RPMI8226 (cell line): ENCODE measurements at regions not wholly inside any gene's neighbourhood (a gene's known extent, or its start where the extent isn't known, plus 50 kb on each side); places are given as distances from the start of the nearest gene placed in this dataset.

Experiments used
- DNase-seq: peaks from one replicate; pipeline ENCODE4 v3.0.0-alpha.2; 2015

DNA sequence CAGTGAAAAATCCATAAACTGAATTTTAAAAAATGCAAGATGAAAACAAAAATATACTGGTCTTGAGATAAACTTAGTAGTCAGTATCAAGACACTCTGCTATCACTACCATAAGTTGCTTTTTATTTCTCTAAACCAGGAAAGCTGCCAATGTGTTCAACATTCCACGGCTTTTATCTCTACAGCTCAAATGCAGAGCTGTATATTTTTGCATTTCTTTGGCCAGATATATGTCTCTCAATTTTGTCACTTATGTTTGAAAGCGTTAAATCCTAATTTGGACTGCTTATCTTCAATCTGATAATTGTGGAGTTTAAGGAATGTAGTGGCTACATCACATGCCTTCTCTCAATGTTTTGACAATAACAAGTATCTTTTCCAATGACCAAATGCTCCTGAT is 609.5 kb downstream of the EPHA4 start:
- no peak for DNase-seq

DNA sequence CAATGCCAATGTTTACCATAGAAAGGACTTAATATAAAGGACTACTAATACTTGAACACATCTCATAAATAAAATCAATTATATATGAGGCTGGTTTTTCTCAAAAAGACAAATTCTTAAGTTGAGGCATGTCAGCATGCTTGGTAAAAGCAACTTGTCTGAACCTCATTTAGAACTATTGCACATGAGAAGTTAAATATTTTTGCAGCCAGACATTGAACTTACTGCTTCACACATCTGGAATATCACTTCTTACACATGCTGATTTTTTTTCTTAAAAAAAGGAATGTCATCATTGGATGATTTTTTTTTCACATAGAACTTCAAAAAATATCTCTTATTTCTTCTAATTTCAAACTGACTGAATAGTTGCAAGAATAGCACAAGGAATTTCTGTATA is 609.0 kb downstream of the EPHA4 start:
- DNase-seq = no peak

DNA sequence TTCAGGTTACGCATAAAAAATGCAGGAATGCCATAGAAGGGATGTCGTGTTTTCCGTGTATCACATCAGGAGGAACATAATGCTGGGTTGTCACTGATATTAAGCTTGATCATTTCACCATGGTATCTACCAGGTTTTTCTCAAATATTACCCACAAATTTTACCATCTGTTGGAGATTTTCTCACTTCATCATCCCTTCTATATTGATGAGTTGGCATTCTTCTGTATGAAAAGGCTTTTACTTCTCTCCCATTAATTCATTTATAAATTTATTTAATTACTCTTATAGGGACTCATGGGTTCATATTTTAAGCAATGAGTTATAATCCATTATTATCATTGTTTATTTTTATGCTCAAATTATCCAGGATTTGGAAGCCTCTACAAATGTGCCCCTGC is 608.2 kb downstream of the EPHA4 start:
- DNase-seq = no peak

DNA sequence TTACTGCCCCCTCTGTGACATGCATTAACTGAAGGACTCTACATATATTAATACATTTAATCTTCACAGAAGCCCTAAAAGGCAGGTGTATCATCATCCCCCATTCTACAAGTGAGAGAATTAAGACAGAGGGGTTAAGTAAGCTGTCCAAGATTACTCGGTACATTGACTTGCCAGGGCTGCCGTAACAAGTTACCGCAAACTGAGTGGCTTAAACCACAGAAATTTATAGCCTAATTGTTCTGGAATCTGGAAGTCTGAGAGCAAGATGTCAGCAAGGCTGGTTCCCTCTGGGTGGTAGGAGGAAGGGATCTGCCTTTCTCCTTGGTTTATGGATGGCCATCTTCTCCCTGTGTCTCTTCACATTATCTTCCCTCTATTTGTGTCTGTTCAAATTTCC is 605.5 kb downstream of the EPHA4 start:
- no peak for DNase-seq

DNA sequence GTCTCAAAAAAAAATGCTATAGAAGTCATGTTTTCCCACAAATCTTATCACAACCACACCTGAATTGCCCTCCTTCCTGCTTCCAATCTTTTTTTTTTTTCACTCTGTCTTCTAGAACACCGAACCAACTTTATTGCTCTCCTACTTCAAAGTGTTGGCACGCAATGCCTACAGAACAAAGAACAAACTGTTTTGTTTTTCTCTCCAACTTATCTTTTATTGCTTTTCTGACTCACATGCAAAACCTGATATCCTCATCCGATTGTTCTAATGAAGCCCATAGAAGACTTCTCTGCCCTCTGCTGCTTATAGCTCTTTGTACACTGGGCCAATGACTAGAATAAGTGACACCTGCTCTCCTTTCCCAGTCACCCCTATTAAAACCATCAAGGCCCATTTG is 602.8 kb downstream of the EPHA4 start:
- no peak for DNase-seq

DNA sequence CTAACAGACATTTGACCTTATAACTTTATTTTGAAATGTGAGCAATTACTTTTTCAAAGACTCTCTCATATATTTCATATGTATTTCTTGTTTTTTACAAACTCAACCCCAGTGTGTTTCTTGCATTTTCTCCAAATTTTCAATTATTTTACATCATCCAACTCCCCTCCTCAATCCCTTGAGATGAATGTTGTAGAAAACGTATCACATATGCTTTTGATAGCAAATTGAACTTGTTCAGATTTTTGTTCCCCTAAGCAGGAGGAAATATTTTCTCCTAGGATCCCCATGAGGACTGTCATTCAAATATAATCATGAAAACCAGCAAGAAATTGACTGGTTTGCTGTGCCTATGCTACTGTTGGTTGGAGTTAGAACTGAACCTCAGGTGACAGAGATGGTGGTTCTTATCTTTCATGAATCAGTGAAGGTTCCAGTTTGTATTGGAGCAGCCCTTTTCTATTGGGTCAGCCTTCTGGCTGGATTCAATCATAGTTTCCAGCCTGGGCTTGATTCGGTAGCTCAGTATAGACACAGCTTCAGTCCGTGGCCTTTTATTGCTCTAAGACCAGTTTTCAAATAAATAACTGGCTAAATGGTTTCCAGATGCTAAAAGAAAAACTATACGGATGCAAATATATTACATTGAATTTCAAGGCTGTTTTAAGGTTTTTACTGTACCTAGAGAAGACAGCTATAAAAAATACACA is 591.0 kb downstream of the EPHA4 start:
- no peak for DNase-seq

DNA sequence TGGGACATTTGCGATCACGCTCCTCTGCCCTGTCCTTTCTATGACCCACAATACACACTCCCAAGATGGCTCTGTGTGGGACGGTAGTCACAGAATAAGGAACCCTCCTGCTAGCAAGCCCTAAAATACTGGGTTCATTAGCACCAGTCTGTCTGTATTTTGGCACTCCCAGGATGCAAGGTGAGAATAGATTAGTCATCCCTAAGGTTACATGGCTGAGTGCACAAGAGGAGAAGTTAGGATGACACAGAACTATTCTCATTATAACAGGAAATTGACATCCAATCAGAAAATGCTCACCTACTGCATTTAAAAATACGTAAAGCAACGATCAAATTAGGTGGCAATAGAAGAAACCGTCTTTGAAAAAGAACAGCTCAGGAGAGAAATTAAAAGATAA is 590.2 kb downstream of the EPHA4 start:
- DNase-seq = no peak

DNA sequence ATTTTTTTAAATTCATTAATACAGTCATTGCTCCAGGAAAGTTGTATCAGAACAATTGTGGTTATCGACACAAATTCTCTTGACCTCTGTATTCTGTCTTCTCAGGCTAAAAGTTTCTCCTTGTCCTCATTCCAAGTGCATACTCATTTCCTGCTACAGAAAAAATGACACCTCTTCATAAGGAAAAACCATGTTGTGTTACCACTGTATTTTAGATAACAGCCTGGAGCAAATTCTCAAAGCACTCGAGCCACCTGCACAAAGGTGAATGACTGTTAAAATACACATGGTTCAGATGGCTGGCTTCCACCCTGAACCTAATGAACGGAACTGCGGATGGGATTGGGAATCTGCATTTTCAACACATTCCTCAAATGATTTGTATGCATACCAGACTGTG is 586.5 kb downstream of the EPHA4 start:
- DNase-seq = no peak

DNA sequence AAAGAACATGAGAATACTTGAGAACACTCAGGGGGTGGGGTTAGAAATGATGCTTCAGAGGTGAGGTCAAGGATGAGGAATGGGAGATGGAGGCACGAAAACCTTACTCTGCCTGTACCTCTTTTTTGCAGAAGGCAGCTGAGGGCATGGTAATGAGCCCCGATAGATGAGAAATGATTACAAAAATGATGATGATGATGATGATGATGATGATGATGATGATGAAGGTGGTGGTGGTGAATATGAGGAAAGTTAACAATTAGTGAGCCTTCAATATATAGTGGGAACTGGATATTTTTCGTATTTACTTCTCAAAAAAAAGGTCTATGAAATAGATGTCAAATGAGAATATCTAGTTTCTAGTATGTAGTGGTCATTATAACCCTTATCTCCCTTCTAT is 584.3 kb downstream of the EPHA4 start:
- DNase-seq = no peak

DNA sequence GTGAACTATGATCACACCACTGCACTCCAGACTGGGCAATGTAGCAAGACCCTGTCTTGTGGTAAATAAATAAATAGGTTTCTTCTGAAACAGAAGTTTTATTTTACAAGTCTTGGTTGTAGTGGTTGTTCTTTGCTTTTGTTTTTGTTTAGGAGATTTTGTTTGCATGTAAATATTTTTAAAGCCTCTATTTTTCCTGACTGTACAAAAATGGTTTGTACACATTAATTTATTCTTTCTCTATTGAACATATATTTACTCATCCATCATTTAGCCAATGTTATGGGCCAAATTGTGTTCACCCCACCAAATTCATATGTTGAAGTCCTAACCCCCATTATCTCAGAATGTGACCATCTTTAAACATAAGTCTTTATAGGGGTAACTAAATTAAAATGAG is 580.1 kb downstream of the EPHA4 start:
- no peak for DNase-seq

DNA sequence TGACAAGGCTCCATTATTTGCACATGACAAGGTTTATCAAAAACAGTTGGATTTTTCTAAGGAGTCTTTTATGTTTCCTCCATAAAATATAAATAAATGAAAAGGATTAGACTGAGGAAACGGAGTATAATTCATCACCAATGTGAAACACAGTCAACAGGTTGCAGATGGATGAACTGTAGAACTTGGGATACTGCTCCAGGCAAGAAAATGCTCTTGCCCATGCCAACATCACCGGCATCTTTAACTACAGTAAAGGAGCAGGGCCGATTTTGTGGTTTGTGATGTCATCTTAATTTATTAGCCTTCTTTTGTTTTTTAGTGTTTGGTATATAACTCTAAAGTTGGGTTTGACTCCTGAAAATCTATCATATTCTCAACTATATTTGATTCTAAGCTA is 577.3 kb downstream of the EPHA4 start:
- no peak for DNase-seq

DNA sequence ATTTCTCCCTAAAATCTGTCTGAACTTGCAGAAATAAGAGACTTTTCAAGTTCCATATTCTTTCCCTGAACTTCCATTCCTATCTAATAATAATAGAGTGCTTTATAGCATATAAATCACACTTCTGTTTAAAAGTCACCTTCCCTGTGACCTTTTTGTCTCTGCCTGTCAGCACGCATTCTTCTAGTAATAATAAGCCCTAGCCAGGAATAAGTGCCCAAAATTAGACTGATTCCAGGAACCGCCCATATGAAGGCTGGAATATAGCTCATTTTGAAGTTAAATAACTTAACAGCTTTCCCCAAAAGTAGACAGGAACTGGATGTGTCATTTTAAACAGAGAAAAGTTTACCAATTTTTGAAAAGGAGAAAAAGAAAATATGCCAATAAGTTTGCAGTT is 576.5 kb downstream of the EPHA4 start:
- no peak for DNase-seq

DNA sequence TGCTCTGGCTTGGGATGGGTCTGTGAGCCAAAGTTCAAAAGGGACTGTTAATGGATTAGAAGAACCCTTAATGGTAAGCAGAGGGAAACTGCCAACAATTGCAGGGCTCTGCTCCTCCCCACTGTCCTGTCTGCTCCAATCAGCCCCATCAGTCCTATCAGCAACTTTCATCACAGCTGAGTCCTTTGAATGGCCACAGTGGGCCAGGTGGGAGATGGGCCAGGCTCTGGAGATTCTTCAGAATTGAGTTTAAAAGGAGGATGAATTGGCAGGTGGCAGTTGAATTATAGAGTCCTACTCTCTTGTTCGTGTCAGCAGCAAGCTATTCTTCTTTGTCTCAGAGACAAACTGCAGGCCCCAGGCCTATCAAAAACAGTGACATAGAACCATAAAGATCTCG is 573.9 kb downstream of the EPHA4 start:
- no peak for DNase-seq

DNA sequence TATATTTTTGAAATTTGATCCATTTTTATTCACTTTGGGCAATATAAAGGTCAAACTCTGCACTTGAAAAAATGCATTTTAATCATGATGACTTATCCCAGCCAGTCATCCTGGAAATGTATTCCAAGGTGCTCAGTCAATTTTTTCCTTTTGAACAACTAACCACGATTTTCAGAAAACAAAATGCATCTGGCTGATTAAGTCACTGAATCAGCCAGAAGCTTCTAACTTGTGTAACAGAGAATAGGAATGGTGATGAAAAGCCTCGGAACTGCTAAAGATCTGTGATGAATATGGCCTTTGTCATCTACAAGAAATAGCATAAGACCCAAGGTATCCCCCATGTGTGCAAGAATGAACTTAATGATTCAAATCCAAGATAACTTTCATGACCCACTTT is 572.7 kb downstream of the EPHA4 start:
- no peak for DNase-seq

DNA sequence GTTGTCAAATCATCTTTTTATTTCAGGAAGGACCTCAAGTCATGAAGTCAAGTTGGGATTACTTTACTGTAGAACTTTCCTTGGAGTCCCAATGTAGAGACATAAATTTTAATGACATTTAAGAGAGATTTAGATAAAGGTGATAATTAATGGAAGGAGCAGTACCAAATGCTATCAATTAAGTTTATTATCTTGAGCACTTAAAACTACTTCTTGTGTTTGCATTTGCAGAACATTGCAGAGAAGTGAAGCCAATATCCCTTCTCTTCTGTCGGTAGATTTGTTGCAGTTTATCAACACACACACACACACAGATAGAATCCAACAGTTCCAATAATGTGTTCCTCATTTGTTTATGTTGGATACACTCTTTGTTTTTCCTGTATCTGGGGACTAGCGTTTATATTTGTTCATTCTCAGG is 570.7 kb downstream of the EPHA4 start:
- no peak for DNase-seq

DNA sequence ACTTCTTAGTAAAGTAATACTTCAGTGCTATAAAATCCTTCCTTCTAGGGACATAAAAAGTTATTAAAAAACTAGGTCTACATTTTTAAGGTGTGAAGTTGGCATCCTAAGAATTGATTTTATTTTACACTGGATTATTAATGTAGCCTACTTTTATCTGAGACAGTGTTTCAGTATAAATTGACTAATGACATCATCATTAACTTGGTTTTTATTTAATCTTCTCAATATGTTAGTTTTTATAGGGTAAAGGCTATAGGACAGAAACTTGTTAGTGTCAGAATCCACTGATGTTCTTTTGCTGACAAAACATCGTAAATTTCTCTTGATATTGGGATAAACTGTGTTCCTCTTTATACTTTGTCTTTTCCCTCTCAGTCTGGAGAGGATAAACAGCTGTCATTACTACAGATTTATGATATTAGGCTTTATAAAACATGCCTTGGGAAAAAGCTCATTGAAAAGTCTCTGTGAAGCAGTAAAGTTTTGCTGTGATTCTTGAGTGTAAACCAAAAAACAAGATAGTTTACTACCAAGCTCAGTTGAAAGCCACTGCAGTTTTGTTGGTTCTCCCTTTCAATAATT is 569.9 kb downstream of the EPHA4 start:
- DNase-seq = no peak

DNA sequence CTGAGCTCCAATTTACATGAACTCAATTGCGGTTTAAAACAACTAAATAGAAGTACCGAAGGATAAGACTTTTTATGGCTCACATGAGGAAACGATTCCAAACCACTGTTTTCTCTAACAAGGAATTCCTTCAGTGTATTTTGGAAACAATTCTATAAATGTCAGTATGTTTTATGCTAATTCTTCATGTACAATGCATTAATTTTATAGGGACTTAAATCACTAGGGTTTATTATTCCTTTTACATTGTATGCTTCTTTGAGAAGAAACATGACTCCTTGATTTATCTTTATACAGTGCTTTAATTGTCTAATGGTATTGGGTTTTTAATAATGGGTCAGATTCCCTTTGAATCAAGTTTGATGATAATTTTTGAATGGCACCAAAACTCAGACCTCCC is 566.8 kb downstream of the EPHA4 start:
- DNase-seq = no peak

DNA sequence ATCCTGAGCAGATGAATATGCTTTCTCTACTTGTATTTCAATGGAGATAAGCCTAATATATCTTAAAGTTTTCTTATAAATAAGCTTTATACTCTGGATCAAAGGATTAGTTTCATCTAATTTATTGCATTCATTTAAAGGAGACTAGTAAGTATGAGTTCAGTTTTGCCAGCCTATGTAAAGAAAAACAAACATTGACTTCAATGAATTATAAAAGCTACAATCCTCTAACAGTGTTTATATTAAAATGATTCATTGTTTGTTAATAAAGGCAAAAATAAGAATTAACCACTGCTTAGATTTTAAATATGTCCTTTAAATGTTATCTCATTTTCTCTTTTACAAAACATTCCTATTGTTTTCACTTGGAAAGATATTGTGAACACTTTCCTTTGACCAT is 566.0 kb downstream of the EPHA4 start:
- DNase-seq = no peak

DNA sequence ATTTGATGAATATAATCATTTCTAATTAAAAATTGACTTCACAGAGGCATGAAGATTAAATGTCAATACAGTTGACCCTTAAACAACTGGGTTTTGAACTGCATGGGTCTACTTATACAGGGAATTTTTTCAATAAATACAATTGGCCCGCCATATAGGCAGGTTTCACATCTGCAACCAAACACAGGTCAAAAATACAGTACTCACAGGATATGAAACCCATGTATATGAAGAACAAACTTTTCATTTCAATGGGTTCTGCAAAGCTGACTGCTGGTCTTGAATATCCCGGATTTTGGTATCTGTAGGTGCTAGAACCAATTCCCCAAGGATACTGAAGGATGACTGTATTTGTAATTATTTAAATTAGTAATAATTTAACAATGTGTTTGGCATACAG is 555.6 kb downstream of the EPHA4 start:
- DNase-seq = no peak

DNA sequence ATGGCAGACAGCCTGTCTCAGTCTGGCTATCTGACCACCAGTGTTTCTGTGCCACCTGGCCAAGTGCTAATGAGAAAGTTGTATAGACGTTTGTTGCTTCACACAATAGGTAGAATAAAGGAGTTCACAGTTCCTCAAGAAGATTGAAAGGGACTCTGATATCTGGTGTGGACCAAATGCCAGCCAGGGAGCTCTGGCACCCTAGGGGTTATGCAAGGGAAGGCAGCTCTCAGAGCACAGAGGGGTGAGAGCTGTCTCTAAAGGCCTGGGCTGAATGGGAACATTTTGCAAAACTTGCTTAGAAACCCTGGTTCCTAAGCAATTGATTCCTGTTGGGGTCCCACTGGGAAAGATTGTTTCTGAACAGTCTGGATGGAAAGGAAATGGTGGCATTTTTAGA is 553.8 kb downstream of the EPHA4 start:
- no peak for DNase-seq

DNA sequence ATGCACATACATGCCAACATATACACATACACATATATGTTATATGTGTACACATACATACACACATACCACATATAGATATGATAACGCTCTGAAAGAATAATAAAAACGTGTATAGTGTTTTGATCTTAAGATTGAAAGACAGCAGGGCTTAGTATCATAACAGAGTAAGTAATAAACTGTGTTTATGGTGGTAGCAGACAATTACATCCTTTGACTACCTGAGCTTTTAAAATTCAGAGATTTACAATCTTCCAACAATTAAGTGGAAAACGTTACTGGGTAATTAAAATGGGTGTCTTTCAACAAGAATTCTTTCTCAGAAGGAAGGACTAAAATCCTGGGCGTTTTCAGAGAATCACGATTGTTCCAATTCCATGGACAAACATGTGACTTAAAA is 552.4 kb downstream of the EPHA4 start:
- DNase-seq = no peak

DNA sequence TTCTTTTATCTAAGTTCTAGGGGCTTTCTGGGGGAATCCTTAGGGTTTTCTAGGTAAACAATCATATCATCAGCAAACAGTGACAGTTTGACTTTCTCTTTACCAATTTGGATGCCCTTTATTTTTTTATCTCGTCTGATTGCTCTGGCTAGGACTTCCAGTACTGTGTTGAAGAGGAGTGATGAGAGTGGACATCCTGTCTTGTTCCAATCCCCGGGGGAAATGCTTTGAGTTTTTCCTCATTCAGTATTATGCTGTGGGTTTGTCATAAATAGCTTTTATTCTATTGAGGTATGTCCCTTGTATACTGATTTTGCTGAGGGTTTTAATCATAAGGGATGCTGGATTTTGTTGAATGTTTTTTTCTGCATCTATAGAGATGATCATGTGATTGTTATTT is 549.5 kb downstream of the EPHA4 start:
- no peak for DNase-seq

DNA sequence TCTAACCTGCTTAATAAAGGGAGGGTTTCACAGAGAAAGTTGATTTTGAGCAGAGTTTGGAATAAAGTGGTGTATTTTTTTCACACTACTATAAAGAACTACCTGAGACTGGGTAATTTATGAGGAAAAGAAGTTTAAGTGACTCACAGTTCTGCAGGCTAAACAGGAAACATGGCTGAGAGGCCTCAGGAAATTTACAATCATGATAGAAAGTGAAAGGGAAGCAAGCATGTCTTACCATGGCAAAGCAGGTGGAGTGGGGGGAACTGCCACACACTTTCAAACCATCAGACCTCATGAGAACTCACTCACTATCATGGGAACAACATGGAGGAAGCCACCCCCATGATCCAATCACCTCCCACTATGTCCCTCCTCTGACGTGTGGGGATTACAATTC is 546.7 kb downstream of the EPHA4 start:
- no peak for DNase-seq

DNA sequence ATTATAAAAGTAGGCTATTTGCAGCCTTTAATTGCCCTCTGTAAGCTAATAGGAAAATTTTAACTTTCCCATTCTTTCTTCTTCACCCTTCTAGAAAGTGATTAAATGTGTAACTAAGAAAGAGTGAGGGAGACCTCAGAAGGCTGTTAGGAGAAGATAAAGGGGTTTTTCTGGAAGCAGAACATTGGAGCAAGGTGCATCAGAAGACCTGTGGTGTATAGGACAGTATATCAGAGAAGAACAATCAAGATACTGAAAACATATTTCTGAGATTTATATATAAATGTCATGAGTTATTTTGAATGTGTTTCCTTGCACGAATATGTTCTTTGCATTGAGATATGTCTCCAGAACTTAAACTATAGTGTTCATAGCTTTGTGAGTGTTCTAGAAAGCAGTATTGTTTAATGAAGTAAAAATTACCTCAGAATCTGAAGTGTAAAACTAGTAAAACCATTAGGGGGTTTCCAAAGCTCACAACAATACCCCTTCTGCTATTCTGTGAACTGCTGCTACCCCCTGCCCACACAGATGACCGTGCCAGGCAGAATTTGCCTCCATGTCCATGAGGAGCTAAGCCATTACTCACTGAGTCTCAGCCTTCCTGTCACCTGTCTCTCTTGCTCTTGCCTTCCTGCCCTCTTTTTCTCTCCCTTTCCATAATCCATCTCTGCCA is 537.9 kb downstream of the EPHA4 start:
- no peak for DNase-seq

DNA sequence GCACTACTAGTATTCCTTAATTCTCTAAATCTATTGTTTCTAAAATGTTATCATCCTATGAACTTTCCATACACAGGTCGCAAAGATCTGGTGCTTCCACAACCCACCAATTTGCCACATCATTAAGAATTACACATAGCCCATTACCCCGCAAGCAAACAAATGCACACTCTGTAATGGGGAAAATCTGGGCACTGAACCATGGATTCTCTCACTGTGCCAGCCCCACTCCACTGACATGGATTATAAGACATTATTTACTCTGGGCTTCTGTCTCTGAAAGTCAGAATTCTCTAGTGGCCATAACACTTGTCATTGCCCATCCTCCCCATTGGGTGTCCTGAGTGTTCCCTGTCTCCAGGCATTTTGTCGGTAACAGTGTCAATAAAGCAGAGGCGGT is 537.1 kb downstream of the EPHA4 start:
- DNase-seq = no peak
